ENCODE measurements at regions not wholly inside any gene's neighbourhood (a gene's known extent, or its start where the extent isn't known, plus 50 kb on each side); places are given as distances from the start of the nearest gene placed in this dataset.
"Not testable (repeated sequence)": the region's sequence is repeated elsewhere in the genome, so short reads cannot be mapped to it uniquely, and the experiment has no call there.

GRCh38 chr6:28838634-28839442 lies 84.9 kb downstream of the TRIM27 start:
- peak; percentile 84 to 86 for DNase-seq (ENCODE audit: low read depth in 2 of 2)

- no peak for DNase-seq (ENCODE audit: low read depth in 2 of 2)
Observed at GRCh38 chr6:28839443-28840120, 84.2 kb downstream of the TRIM27 start.

- DNase-seq (ENCODE audit: low read depth in 2 of 2): no peak
Observed at GRCh38 chr6:28841290-28841689, 82.5 kb downstream of the TRIM27 start.

GRCh38 chr6:28848756-28849155 lies 75.0 kb downstream of the TRIM27 start:
- not testable (repeated sequence) for DNase-seq (ENCODE audit: low read depth in 2 of 2)
